ENCODE measurements at regions not wholly inside any gene's neighbourhood (a gene's known extent, or its start where the extent isn't known, plus 50 kb on each side); places are given as distances from the start of the nearest gene placed in this dataset.
"Not testable (repeated sequence)": the region's sequence is repeated elsewhere in the genome, so short reads cannot be mapped to it uniquely, and the experiment has no call there.

DNA sequence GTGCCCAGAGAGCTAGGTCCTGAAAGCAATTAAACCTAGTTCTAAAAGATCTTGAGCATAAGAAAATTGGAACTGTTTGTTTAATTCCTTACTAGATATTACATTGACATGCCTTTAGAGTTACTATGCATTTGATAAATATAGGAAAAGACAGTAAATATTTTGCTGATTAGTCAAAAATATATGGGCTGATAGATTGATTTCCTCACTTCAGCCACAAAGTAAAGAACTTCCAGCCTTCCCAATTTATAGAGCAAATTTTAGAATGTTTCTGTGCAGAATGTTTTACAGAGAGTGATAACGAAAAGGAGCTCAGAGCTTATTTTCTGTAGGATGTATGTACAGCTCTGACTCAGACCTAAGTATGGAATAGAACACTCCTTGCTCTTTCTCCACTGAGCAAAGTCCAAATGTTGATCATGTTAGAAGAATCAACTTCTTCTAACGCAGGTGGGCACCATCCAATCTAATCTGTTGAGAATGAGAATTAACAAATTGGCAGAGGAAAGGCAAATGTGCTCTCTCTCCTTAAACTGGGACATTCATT lies 72.9 kb upstream of the PAM start:
- no peak overlapping the region for H3K27ac ChIP-seq
- no peak overlapping the region for H3K4me3 ChIP-seq
- no peaks in the 10 kb centered on the region for H3K27me3 ChIP-seq
- H3K4me1 ChIP-seq (ENCODE audit: low read depth), result no peaks in the 10 kb centered on the region
- H3K36me3 ChIP-seq, result no peaks in the 10 kb centered on the region
- no peak for DNase-seq (ENCODE audit: low read depth in 1 of 2, low spot score in 1 of 2)
- TF ChIP-seq CTCF (IDR thresholded peaks at IDR 0.05; ENCODE audit: low read depth, low read length), result no peak
- no peaks in the 10 kb centered on the region for H3K9me3 ChIP-seq (ENCODE audit: low read depth)

DNA sequence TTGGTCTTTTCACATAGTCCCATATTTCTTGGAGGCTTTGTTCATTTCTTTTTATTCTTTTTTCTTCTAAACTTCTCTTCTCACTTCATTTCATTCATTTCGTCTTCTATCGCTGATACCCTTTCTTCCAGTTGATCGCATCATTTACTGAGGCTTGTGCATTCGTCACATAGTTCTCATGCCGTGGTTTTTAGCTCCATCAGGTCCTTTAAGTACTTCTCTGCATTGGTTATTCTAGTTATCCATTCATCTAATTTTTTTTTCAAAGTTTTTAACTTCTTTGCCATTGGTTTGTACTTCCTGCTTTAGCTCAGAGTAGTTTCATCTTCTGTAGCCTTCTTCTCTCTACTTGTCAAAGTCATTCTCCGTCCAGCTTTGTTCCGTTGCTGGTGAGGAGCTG lies 67.0 kb upstream of the PAM start:
- DNase-seq (ENCODE audit: low read depth in 1 of 2, low spot score in 1 of 2); H3K9me3 ChIP-seq (ENCODE audit: low read depth); H3K36me3 ChIP-seq; H3K4me3 ChIP-seq; H3K27ac ChIP-seq; H3K4me1 ChIP-seq (ENCODE audit: low read depth); H3K27me3 ChIP-seq: not testable (repeated sequence)

DNA sequence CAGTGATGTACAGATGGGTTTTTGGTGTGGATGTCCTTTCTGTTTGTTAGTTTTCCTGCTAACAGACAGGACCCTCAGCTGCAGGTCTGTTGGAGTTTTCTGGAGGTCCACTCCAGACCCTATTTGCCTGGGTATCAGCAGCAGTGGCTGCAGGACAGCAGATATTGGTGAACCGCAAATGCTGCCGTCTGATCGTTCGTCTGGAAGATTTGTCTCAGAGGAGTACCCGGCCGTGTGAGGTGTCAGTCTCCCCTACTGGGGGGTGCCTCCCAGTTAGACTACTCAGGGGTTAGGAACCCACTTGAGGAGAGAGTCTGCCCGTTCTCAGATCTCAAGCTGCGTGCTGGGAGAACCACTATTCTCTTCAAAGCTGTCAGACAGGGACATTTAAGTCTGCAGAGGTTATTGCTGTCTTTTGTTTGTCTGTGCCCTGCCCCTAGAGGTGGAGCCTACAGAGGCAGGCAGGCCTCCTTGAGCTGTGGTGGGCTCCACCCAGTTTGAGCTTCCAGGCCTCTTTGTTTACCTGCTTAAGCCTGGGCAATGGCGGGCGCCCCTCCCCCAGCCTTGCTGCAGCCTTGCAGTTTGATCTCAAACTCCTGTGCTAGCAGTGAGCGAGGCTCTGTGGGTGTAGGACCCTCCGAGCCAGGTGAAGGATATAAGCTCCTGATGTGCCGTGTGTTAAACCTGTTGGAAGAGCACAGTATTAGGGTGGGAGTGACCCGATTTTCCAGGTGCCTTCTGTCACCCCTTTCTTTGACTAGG lies 66.3 kb upstream of the PAM start:
- not testable (repeated sequence) for DNase-seq (ENCODE audit: low read depth in 1 of 2, low spot score in 1 of 2); H3K36me3 ChIP-seq

DNA sequence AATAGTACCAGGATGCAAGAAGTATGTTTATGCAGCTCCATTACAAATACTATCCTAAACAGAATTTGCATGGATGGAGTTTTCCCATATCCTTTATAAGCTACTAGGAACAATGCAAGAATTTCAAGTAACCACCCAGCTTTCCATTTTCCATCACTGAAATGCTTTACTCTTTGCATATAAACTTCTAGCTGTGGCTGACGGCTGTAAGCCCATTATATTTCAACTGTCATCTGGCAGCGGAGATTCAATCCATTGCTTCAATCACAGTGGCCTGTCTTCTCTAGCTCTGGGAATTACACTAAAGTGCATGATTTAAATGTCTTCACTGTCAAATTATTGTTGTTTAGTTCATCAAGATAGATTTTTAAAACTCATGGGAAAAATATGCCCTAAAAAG lies 64.2 kb upstream of the PAM start:
- no peak overlapping the region for H3K27ac ChIP-seq
- H3K36me3 ChIP-seq, result no peaks in the 10 kb centered on the region
- DNase-seq (ENCODE audit: low read depth in 1 of 2, low spot score in 1 of 2), result no peak
- no peak overlapping the region for H3K4me3 ChIP-seq
- TF ChIP-seq CTCF (IDR thresholded peaks at IDR 0.05; ENCODE audit: low read depth, low read length), result no peak
- H3K27me3 ChIP-seq, result no peaks in the 10 kb centered on the region
- no peaks in the 10 kb centered on the region for H3K9me3 ChIP-seq (ENCODE audit: low read depth)
- no peaks in the 10 kb centered on the region for H3K4me1 ChIP-seq (ENCODE audit: low read depth)

More for the DNA sequence above, 66.3 kb upstream of the PAM start:
- H3K27me3 ChIP-seq; H3K4me1 ChIP-seq (ENCODE audit: low read depth); H3K9me3 ChIP-seq (ENCODE audit: low read depth); H3K27ac ChIP-seq; H3K4me3 ChIP-seq: not testable (repeated sequence)

GRCh38 chr5:102691434-102691833 lies 63.7 kb upstream of the PAM start:
- no peak for TF ChIP-seq CTCF (IDR thresholded peaks at IDR 0.05; ENCODE audit: low read depth, low read length)
- Histone ChIP-seq H3K27ac (no peak overlapping the region), H3K9me3 (ENCODE audit: low read depth) (no peaks in the 10 kb centered on the region), H3K27me3 (no peaks in the 10 kb centered on the region), H3K4me1 (ENCODE audit: low read depth) (no peaks in the 10 kb centered on the region), H3K4me3 (no peak overlapping the region), H3K36me3 (no peaks in the 10 kb centered on the region)
- peak in 1 of 2 donors; percentile 20 for DNase-seq (ENCODE audit: low read depth in 1 of 2, low spot score in 1 of 2)

GRCh38 chr5:102700120-102700831 lies 54.8 kb upstream of the PAM start:
- DNase-seq (ENCODE audit: low read depth in 1 of 2, low spot score in 1 of 2), result no peak
- no peak for TF ChIP-seq CTCF (IDR thresholded peaks at IDR 0.05; ENCODE audit: low read depth, low read length)
- H3K4me1 ChIP-seq (ENCODE audit: low read depth), result no peaks in the 10 kb centered on the region
- H3K36me3 ChIP-seq, result no peaks in the 10 kb centered on the region
- no peaks in the 10 kb centered on the region for H3K27me3 ChIP-seq
- H3K27ac ChIP-seq, result no peak overlapping the region
- no peaks in the 10 kb centered on the region for H3K9me3 ChIP-seq (ENCODE audit: low read depth)
- no peak overlapping the region for H3K4me3 ChIP-seq

Measured in cardiac muscle cell (in vitro differentiated cells and primary cell).